SIG-M5 (cell line): ENCODE measurements at regions not wholly inside any gene's neighbourhood (a gene's known extent, or its start where the extent isn't known, plus 50 kb on each side); places are given as distances from the start of the nearest gene placed in this dataset.

Experiments
- DNase-seq: peaks from one replicate; lab custom pipeline; 2025; lab: John Stamatoyannopoulos, UW

DNA sequence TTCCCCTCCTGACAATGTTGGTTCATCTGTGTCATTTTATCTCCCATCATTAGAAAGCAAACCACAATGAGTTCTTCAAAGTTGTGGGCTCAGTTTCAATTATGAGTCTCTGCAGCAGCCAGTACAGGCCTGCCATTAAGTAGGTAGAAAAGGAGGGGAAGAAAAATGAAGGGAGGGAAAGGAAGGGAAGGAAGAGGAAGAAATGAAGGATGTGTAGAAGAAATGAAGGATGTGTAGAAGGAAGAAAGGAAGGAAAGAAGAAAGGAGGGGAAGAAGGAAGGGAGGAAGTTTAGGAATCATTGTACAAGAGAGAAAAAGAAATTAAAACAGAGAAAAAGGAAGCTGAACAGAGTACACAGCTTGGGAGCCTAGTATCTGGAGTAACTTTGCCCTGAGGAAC is 498.3 kb upstream of the DAB1 start:
- no peak for DNase-seq

- no peak for DNase-seq
Observed at GRCh38 chr1:57916041-57916440, 492.2 kb upstream of the DAB1 start.

GRCh38 chr1:57911427-57911826 is 487.6 kb upstream of the DAB1 start:
- DNase-seq: no peak

DNA sequence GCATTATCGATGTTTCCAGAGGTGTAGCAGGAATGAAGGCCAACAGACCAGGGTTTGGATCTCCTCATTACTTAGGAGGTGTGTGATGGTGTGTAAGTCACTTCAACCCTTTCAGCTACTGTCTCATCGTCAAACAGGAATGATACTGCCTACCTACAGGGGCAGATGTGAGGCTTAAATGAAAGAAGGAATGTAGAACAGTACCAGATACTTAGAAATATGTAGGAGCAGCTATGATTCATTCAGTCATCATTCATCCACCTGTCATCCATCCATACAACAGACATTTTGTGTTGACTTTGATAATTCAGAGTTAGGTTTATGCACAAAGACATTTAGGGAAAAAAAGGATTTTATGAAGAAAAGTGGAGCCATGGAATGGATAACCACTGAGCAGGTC is 486.9 kb upstream of the DAB1 start:
- DNase-seq: no peak

GRCh38 chr1:57910305-57910704 is 486.4 kb upstream of the DAB1 start:
- DNase-seq: no peak

GRCh38 chr1:57908147-57908890 is 484.5 kb upstream of the DAB1 start:
- no peak for DNase-seq

- DNase-seq: no peak
Observed at GRCh38 chr1:57901208-57901919, 477.5 kb upstream of the DAB1 start.

DNA sequence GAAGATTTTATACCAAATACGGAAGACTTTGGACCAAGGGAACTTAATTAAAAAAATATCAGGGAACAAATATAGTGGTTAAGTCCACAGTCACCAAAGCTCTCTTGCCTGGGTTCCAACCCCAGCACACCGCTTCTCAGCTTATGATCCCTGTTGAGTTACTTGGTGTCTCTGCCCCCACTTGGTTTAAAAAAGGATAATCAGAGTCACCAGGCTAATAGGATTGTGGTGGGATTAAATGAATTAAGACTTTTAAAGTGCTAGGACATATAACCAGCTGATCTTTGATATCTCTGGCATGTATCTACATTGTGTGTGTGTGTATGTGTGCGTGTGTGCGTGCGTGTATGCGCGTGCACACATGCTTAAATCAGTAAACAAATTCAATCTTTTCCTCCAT is 474.7 kb upstream of the DAB1 start:
- no peak for DNase-seq

DNA sequence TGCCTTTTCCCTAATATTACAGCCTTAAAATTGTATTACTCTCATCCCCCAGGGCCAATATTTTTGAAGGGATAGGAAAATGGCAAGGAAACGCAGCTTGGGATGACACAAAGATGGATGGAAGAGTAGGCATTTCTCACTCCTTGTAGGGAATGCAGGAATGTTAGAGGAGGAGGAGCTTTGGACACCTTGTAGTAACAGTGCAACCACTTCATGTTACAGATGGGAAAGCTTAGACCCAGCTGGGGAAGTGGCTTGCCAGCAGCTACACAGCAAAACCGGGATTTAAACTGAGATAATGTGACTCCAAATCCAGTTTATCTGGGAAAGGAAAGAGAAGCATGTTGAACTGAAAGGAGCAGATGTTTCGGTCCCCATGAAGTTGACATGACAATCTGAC is 473.7 kb upstream of the DAB1 start:
- no peak for DNase-seq

DNA sequence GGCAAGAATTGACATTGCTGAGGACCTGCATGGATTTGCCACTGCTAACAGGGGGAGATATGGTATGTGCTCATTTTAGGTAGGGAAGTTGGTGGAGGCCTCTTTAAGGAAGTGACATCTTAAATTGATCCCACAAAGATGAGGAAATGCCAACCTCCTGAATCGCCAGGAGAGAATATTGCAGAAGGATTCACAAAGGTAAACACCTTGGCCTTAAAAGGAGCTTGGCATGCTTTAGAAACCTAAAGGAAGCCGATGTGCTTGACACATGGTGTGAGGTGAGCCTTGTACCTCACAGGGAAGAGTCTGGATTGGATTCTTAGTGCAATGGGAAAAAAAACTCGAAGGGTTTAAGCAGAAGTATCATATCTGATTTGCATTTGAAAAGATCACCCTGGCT is 470.5 kb upstream of the DAB1 start:
- DNase-seq: no peak

DNA sequence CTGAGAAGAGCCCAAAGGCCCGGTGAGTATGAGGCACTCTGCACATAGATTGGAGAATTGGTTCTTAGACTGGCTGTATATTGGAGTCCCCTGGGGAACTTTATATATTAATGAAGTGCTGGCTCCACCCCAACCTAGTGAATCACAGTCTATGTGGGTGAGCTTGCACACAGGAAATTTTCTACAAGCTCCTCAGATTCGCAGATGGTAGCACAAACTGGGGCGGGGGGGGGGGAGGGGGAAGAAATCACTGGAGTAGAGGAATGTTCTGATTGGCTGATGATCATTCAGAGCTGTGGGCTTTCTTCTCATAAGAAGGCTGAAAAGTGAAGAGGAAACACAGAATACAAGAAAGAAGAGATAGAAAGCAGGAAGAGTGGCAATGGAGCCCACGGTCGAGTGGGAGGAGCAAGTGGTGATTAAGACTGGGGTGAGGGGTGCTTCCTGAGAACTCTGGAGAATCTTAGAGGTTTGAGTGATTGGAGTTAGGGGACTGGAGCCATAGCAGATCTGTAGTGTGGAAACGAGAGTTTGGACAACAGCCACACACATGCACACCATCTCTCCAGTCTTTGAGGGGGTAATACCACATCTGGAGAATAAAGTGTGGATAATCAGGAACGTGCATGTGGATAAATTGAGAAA is 465.9 kb upstream of the DAB1 start:
- no peak for DNase-seq

- DNase-seq: no peak
Observed at GRCh38 chr1:57887964-57888491, 464.2 kb upstream of the DAB1 start.

DNA sequence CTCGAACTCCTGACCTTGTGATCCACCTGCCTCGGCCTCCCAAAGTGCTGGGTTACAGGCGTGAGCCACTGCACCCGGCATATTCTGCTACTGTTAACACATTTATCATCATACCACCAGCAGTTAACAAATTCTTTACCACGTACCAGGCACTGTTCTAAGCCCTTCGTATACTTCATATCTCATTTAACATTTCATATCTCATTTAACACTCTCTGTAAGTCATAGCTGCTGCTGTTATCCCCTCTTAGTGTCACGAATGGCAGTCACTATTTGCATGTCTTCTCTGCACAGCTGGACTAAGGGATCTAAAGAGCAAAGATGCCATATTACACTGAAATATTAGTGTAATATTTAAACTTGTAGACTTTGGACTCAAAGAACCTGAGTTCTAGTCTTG is 462.5 kb upstream of the DAB1 start:
- no peak for DNase-seq

DNA sequence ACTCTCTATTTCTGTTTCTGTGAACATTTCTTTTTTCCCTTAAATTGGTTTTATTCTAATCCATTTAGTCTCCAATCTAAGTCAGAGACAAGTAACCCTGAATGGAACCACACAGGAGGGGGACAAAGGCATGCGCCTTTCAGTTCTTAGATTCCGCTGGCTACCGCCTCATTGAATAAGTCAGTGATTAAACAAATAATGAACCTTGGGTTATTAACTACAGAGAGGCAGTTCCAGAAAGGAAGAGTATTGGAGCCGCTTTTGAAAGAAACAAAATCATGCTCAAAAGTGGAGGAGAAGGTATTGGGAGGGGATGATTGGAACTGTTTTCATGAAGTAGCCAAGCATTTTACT is 459.8 kb upstream of the DAB1 start:
- DNase-seq: no peak

- DNase-seq: no peak
Observed at GRCh38 chr1:57882934-57883641, 459.2 kb upstream of the DAB1 start.

GRCh38 chr1:57882072-57882471 is 458.2 kb upstream of the DAB1 start:
- no peak for DNase-seq

- no peak for DNase-seq
Observed at GRCh38 chr1:57881639-57882038, 457.8 kb upstream of the DAB1 start.

DNA sequence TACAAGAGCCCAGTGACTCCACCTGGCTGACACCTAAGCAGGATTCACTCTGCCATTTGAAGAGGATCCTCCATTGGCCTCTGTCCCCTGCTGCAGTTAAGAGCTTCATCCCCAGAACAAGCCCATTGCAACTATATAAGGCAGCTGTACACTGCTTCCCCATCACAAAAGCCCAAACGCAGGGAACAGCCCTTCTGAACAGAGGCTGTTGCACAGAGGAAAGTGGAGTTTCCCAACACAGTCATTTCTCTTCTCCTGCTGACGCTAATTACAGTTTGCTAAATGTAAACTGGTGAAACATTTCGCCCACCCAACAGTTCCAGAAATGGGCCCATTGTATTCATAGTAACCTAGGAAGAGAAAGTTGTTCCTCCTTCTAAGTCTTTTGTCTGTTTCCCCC is 455.8 kb upstream of the DAB1 start:
- no peak for DNase-seq

DNA sequence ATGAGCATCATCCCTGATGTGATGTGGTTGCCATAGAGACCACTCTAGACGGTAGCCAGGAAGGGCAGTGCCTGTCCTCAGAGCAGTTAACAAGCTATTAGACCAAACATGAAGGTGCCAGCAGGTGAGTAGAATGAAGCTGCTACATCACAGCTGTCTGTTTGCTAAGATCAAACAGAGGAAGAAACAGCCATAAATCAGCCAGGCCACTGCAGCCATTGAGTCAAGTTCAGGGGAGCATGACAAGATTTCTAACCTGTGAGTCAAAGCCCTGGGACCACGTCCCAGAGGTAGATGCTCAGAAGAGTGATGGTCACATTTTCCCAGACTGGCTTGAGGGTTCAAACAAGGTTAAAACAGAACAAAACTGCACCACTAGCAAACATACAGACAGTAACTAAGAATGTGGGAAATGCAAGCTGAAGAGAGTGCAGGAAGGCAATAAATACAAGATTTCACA is 450.6 kb upstream of the DAB1 start:
- DNase-seq: no peak

- no peak for DNase-seq
Observed at GRCh38 chr1:57872913-57873312, 449.1 kb upstream of the DAB1 start.

DNA sequence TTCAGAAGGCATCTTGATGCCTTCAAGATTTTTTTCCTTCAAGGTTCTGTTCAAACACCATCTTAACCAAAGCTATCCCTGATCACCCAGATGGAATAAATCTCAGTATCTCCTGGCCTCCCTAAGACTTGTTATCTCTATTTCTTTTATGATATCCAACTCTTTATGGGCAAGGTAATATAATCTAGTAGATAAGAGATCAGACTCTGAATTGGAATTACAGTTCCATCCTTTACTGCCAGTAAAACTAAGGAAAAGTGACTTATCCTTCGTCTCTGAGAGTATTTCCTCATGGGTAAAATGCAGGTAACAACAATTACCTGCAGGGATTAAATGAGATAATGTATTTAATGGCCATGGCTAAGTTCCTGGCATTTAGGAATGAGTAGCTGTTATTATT is 445.0 kb upstream of the DAB1 start:
- no peak for DNase-seq

GRCh38 chr1:57868239-57868638 is 444.4 kb upstream of the DAB1 start:
- DNase-seq: no peak
